ENCODE measurements at regions not wholly inside any gene's neighbourhood (a gene's known extent, or its start where the extent isn't known, plus 50 kb on each side); places are given as distances from the start of the nearest gene placed in this dataset.

- H3K4me1 ChIP-seq (ENCODE audit: control insufficient read depth, insufficient read depth, low read length) = no peaks in the 10 kb centered on the region
- BruUV-seq (replicated peaks) = no TSS peak
- TF ChIP-seq NFE2L2 (IDR thresholded peaks at IDR 0.05; ENCODE audit: low read depth, low read length) (no peak), SMC3 (IDR thresholded peaks at IDR 0.05; ENCODE audit: low read depth, low read length) (no peak), MAZ (IDR thresholded peaks at IDR 0.05; ENCODE audit: borderline replicate concordance, low read depth, low read length) (no peak), BHLHE40 (IDR thresholded peaks at IDR 0.05; ENCODE audit: low read depth, low read length) (no peak), CHD1 (IDR thresholded peaks at IDR 0.05; ENCODE audit: low read depth, low read length) (no peak), MAFK (IDR thresholded peaks at IDR 0.05; ENCODE audit: low read depth, low read length) (no peak), POLR2A (IDR thresholded peaks at IDR 0.05; ENCODE audit: low read depth, low read length) (no peak), RFX5 (IDR thresholded peaks at IDR 0.05; ENCODE audit: low read depth, low read length) (no peak), USF2 (IDR thresholded peaks at IDR 0.05; ENCODE audit: low read depth, low read length) (no peak), MXI1 (IDR thresholded peaks at IDR 0.05; ENCODE audit: borderline replicate concordance, low read depth, low read length) (no peak), CTCF (conservative IDR thresholded peaks at IDR 0.05; ENCODE audit: low read depth, low read length) (no peak), ELK1 (IDR thresholded peaks at IDR 0.05; ENCODE audit: borderline replicate concordance, low read depth, low read length) (no peak), FOS (IDR thresholded peaks at IDR 0.05; ENCODE audit: low read depth, low read length) (no peak), CEBPB (IDR thresholded peaks at IDR 0.05; ENCODE audit: low read depth, low read length) (no peak)
- no peak overlapping the region for H4K91ac ChIP-seq (ENCODE audit: insufficient read depth, low read depth, low read length)
- H2AFZ ChIP-seq (replicated peaks; ENCODE audit: low read length, poor library complexity) = no peak overlapping the region
- H3K14ac ChIP-seq (replicated peaks; ENCODE audit: low read depth, low read length) = no peak overlapping the region
- dilution Hi-C loops (cut with HindIII; ENCODE audit: low sequenced_read_pairs, unreplicated experiment) (no loop called here), intact Hi-C loops (cut with micrococcal nuclease) (no loop called here), in situ Hi-C loops (cut with MboI; ENCODE audit: low sequenced_read_pairs) (no loop called here)
- H3K9me3 ChIP-seq (ENCODE audit: control insufficient read depth, insufficient read depth, low read length) = peaks cover 4% of the 10 kb centered on the region; the same call in 1 of the 2 replicates
- no peak overlapping the region for H3K9ac ChIP-seq (ENCODE audit: low read depth, low read length)
- ChIA-PET CTCF (no interaction called here), POLR2A (ENCODE audit: unreplicated experiment) (no interaction called here)
- H3K4me3 ChIP-seq (ENCODE audit: insufficient read depth, low read depth, low read length) = no peak overlapping the region
- DNase-seq (no peak), ATAC-seq (ENCODE audit: low read depth) (no peak)
- no peaks in the 10 kb centered on the region for H3K36me3 ChIP-seq (ENCODE audit: control insufficient read depth, insufficient read depth, low read length)
- WGBS, 2 experiments (ENCODE audit: extremely low coverage in 2 of 2, insufficient read length in 1 of 2) = no CpG with 5 or more reads among the region's 1 CpG
- no peak overlapping the region for H2AK9ac ChIP-seq (replicated peaks; ENCODE audit: low read depth, low read length, poor library complexity)
- no peaks in the 10 kb centered on the region for H4K20me1 ChIP-seq (ENCODE audit: insufficient read depth, low read length)
- no peak overlapping the region for H3K23ac ChIP-seq (ENCODE audit: low read depth, low read length)
- no peak overlapping the region for H2BK5ac ChIP-seq (ENCODE audit: low read depth, low read length, poor library complexity, severe bottlenecking)
- no peak overlapping the region for H2BK20ac ChIP-seq (ENCODE audit: low read depth, low read length)
- H2BK15ac ChIP-seq (ENCODE audit: low read depth, low read length) = no peak overlapping the region
- H2BK120ac ChIP-seq (ENCODE audit: low read depth, low read length) = no peak overlapping the region
- H2AK5ac ChIP-seq (ENCODE audit: low read depth, low read length) = no peak overlapping the region
- H3K56ac ChIP-seq (ENCODE audit: extremely low read depth, insufficient read depth, low read length) = no peak overlapping the region
- no peak overlapping the region for H3K27ac ChIP-seq (ENCODE audit: insufficient read depth, low read length)
- H3K18ac ChIP-seq (ENCODE audit: low read depth, low read length) = no peak overlapping the region
- H3K9me1 ChIP-seq (ENCODE audit: insufficient read depth, low read length) = no peaks in the 10 kb centered on the region
- no peak overlapping the region for H3K4me2 ChIP-seq (ENCODE audit: low read depth, low read length)
- no peaks in the 10 kb centered on the region for H3K79me1 ChIP-seq (ENCODE audit: low read depth in 1 of 2, low read length in 2 of 2)
- no peak overlapping the region for H4K8ac ChIP-seq (ENCODE audit: low read depth in 2 of 2, low read length in 2 of 2)
- no peak overlapping the region for H3K4ac ChIP-seq (ENCODE audit: low read depth, low read length)
- H3K27me3 ChIP-seq (ENCODE audit: control insufficient read depth, insufficient read depth, low read length) = no peaks in the 10 kb centered on the region
- H4K5ac ChIP-seq (ENCODE audit: low read depth, low read length) = no peak overlapping the region
Observed at GRCh38 chr20:6975311-6975710, 207.8 kb downstream of the BMP2 start.
